Endothelial cell of umbilical vein (primary cell): ENCODE measurements at regions not wholly inside any gene's neighbourhood (a gene's known extent, or its start where the extent isn't known, plus 50 kb on each side); places are given as distances from the start of the nearest gene placed in this dataset.
A peak's percentile ranks its signal among the peaks of the same experiment; 100 is the strongest.

Experiments used
- BruUV-seq: library from RNA; stranded (reverse); fragments of 400-500 nt; replicated peaks from 2 replicates; lab custom pipeline; 2021; lab: Mats Ljungman, UMichigan
- CTCF ChIA-PET: fragments of 300-600, 350-600 bp; sonication (Branson Sonifier 250); formaldehyde crosslinking; loops from one replicate; lab custom pipeline; 2021; ENCODE audit warnings: antibody characterized with exemption, inconsistent platforms; lab: Charles Lee
- POLR2A ChIA-PET: fragments of 300-600, 350-600 bp; sonication (Branson Sonifier 250); formaldehyde crosslinking; loops from one replicate; lab custom pipeline; 2021; ENCODE audit warnings: antibody characterized with exemption, inconsistent platforms; lab: Charles Lee
- DNase-seq: peaks from one replicate; pipeline ENCODE4 v3.0.0-alpha.2; 2011; ENCODE audit warnings: low read depth, low spot score
- FAIRE-seq: peaks from 2 replicates; lab custom pipeline; 2011; peaks lifted over from hg19 to GRCh38; lab: Jason Lieb, UNC
- H2AFZ ChIP-seq: 2 replicates; pipeline ENCODE4 v1.6.0; 2012; ENCODE audit warnings: low read depth, low read length, control low read depth, inconsistent platforms
- H3K27ac ChIP-seq: 2 replicates; pipeline ENCODE4 v1.5.1; 2011; ENCODE audit warnings: low read depth, mild to moderate bottlenecking, control low read depth, low read length, moderate library complexity; ENCODE audit not compliant: insufficient read depth
- H3K27me3 ChIP-seq, 2 experiments: 2 replicates each; pipeline versions ENCODE4 v1.6.0 to v1.6.1; 2011; ENCODE audit warnings: low read length in 2 of 2, mixed read lengths in 1 of 2; ENCODE audit not compliant: control insufficient read depth in 2 of 2, insufficient read depth in 2 of 2
- H3K36me3 ChIP-seq, 2 experiments: 2 replicates in 1 of 2; 3 replicates in 1 of 2; pipeline ENCODE4 v1.5.1; 2011; ENCODE audit warnings: low read length in 2 of 2, mild to moderate bottlenecking in 1 of 2, moderate library complexity in 1 of 2; ENCODE audit not compliant: control insufficient read depth in 2 of 2, insufficient read depth in 2 of 2; ENCODE audit errors: extremely low read depth in 1 of 2
- H3K4me1 ChIP-seq: 3 replicates; pipeline ENCODE4 v1.5.1; 2011; ENCODE audit warnings: mild to moderate bottlenecking, low read length; ENCODE audit not compliant: control insufficient read depth, insufficient read depth; ENCODE audit errors: extremely low read depth
- H3K4me2 ChIP-seq: 2 replicates; pipeline ENCODE4 v1.6.1; 2011; ENCODE audit warnings: low read length, control low read depth, mixed read lengths; ENCODE audit not compliant: insufficient read depth
- H3K4me3 ChIP-seq, 3 experiments: fragments of 200-600 bp in 1 of 3; sonication (generic), shearing (Covaris generic) in 1 of 3; replicated peaks in 1 of 3; 2 replicates each; pipeline ENCODE4 v1.5.1; 2011 to 2016; ENCODE audit warnings: control low read depth in 3 of 3, low read length in 3 of 3, mild to moderate bottlenecking in 2 of 3, inconsistent platforms in 1 of 3, low read depth in 1 of 3, moderate library complexity in 1 of 3; ENCODE audit not compliant: insufficient read depth in 1 of 3
- H3K79me2 ChIP-seq: 2 replicates; pipeline ENCODE4 v1.6.0; 2012; ENCODE audit warnings: low read length, inconsistent platforms; ENCODE audit not compliant: control insufficient read depth, insufficient read depth
- H3K9ac ChIP-seq: replicated peaks from 2 replicates; pipeline ENCODE3; 2011; ENCODE audit warnings: low read length, control low read depth; ENCODE audit not compliant: insufficient read depth; ENCODE audit errors: extremely low read depth
- H3K9me1 ChIP-seq: replicated peaks from 3 replicates; pipeline ENCODE4 v1.6.0; 2011; ENCODE audit warnings: mild to moderate bottlenecking, low read length; ENCODE audit not compliant: control insufficient read depth, insufficient read depth; ENCODE audit errors: extremely low read depth
- H3K9me3 ChIP-seq: replicated peaks from 2 replicates; pipeline ENCODE4 v1.5.1; 2012; ENCODE audit warnings: low read length, inconsistent platforms; ENCODE audit not compliant: control insufficient read depth, insufficient read depth
- H4K20me1 ChIP-seq: replicated peaks from 2 replicates; pipeline ENCODE3; 2011; ENCODE audit warnings: mild to moderate bottlenecking, low read length; ENCODE audit not compliant: control insufficient read depth, insufficient read depth; ENCODE audit errors: extremely low read depth
- EZH2 ChIP-seq: IDR thresholded peaks from 2 replicates; pipeline ENCODE4 v1.6.1; 2012; ENCODE audit warnings: borderline replicate concordance, low read depth, mild to moderate bottlenecking, moderate library complexity, low read length, inconsistent platforms; ENCODE audit not compliant: severe bottlenecking
- FOS ChIP-seq: IDR thresholded peaks from 2 replicates; pipeline ENCODE4 v1.6.1; 2011; ENCODE audit warnings: mild to moderate bottlenecking, low read length, moderate library complexity, borderline replicate concordance; ENCODE audit not compliant: insufficient read depth
- GATA2 ChIP-seq: IDR thresholded peaks from 2 replicates; pipeline ENCODE4 v1.7.0; 2011; ENCODE audit warnings: low read depth, mild to moderate bottlenecking, moderate library complexity, mixed read lengths, low read length; ENCODE audit not compliant: insufficient read length, insufficient read depth
- JUN ChIP-seq: IDR thresholded peaks from 2 replicates; pipeline ENCODE4 v1.6.1; 2011; ENCODE audit warnings: borderline replicate concordance, low read depth; ENCODE audit not compliant: insufficient read length, insufficient read depth
- MYC ChIP-seq: IDR thresholded peaks from one replicate; pipeline ENCODE4 v1.6.1; 2011; ENCODE audit warnings: mild to moderate bottlenecking, low read depth, low read length
- POLR2A ChIP-seq: IDR thresholded peaks from 2 replicates; pipeline ENCODE4 v1.6.1; 2012; ENCODE audit warnings: low read depth, mild to moderate bottlenecking, control low read depth, low read length
- POLR2AphosphoS5 ChIP-seq: IDR thresholded peaks from 2 replicates; pipeline ENCODE4 v1.6.1; 2012; ENCODE audit warnings: low read depth, mild to moderate bottlenecking, control low read depth, low read length, moderate library complexity; ENCODE audit not compliant: insufficient read depth
- dilution Hi-C: fragments of 300-500 bp; cut with MboI; formaldehyde crosslinking; loops from one replicate; pipeline ENCODE4 v1.15.0; 2019; ENCODE audit warnings: low sequenced_read_pairs; ENCODE audit not compliant: extremely low pct_ligation_motif_present
- intact Hi-C: fragments of 100-400 bp; cut with micrococcal nuclease; formaldehyde crosslinking; loops from one replicate; pipeline ENCODE4 v1.10.0; 2022
- TF ChIP-seq, protein P1 (sequence below), 2 donors: IDR thresholded peaks; 1 replicate in 1 of 2; 2 replicates in 1 of 2; pipeline ENCODE4 v1.5.1; 2011; ENCODE audit warnings: low read length in 2 of 2, mild to moderate bottlenecking in 2 of 2, moderate library complexity in 2 of 2, control low read depth in 1 of 2, inconsistent platforms in 1 of 2, low read depth in 1 of 2; ENCODE audit not compliant: insufficient read depth in 1 of 2; ENCODE audit errors: extremely low read depth in 1 of 2
- TF ChIP-seq, protein P2 (sequence below): IDR thresholded peaks from 2 replicates; pipeline ENCODE4 v1.6.1; 2011; ENCODE audit not compliant: insufficient read depth, insufficient read length

DNA sequence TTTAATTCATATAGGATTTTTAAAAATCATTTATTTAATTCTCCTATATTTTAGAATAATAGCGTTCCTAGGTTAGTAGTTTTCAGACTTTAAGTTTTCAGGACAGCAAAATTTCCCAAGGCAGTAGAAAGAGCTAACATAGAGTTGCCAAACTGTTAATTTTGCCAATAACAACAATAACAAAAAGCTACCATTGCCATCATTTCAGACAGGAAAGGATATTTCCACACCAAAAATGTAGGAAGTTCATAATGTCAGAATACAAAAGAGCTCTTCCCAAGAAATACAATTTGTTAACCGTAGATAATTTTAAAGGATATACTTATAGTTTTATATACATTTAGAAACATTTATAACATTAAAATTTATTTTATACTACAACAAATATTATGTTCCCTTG lies 81.4 kb upstream of the EEA1 start:
- Histone ChIP-seq H3K9ac (no peak overlapping the region), H3K4me3 (no peak overlapping the region), H3K9me3 (no peaks in the 10 kb centered on the region), H3K36me3 (no peaks in the 10 kb centered on the region), H3K79me2 (no peaks in the 10 kb centered on the region), H3K4me2 (peak overlapping the region; percentile 47), H2AFZ (no peak overlapping the region), H3K27me3 (no peaks in the 10 kb centered on the region), H3K4me1 (peaks cover 29% of the 10 kb centered on the region), H3K27ac (no peak overlapping the region), H4K20me1 (no peaks in the 10 kb centered on the region), H3K9me1 (no peaks in the 10 kb centered on the region)
- peak; percentile 76 for DNase-seq
- ChIA-PET CTCF (interaction anchor here (1.0 to 1.9 kb wide), 7 partner anchors 10 to 410 kb away, joined by 3 to 9 read pairs (median 4); no protein-coding TSS in a partner anchor), POLR2A (no interaction called here)
- TF ChIP-seq FOS (no peak), POLR2A (no peak), JUN (no peak), EZH2 (no peak), POLR2AphosphoS5 (no peak), MYC (no peak), GATA2 (no peak)
- TF ChIP-seq, protein P1, sequence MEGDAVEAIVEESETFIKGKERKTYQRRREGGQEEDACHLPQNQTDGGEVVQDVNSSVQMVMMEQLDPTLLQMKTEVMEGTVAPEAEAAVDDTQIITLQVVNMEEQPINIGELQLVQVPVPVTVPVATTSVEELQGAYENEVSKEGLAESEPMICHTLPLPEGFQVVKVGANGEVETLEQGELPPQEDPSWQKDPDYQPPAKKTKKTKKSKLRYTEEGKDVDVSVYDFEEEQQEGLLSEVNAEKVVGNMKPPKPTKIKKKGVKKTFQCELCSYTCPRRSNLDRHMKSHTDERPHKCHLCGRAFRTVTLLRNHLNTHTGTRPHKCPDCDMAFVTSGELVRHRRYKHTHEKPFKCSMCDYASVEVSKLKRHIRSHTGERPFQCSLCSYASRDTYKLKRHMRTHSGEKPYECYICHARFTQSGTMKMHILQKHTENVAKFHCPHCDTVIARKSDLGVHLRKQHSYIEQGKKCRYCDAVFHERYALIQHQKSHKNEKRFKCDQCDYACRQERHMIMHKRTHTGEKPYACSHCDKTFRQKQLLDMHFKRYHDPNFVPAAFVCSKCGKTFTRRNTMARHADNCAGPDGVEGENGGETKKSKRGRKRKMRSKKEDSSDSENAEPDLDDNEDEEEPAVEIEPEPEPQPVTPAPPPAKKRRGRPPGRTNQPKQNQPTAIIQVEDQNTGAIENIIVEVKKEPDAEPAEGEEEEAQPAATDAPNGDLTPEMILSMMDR (IDR thresholded peaks at IDR 0.05; ENCODE audit: extremely low read depth in 1 of 2, insufficient read depth in 1 of 2, low read depth in 1 of 2, low read length in 2 of 2): no peak
- TF ChIP-seq, protein P2, sequence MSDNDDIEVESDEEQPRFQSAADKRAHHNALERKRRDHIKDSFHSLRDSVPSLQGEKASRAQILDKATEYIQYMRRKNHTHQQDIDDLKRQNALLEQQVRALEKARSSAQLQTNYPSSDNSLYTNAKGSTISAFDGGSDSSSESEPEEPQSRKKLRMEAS: no peak
- BruUV-seq: no TSS peak
- peak; percentile 80 for FAIRE-seq
- intact Hi-C loops (no loop called here), dilution Hi-C loops (loop anchor here (25.0 kb wide), 1 partner anchor 377 kb away; the partner anchor contains the start of gene NUDT4)
